Suprapubic skin (tissue), 4 donors: ENCODE measurements at regions not wholly inside any gene's neighbourhood (a gene's known extent, or its start where the extent isn't known, plus 50 kb on each side); places are given as distances from the start of the nearest gene placed in this dataset.
"Not testable (repeated sequence)": the region's sequence is repeated elsewhere in the genome, so short reads cannot be mapped to it uniquely, and the experiment has no call there.

Source experiments
- DNase-seq, 2 donors: peaks; one replicate each; pipeline ENCODE4 v3.0.0-alpha.2; 2019; ENCODE audit warnings: low spot score in 2 of 2
- H3K27ac ChIP-seq: fragments of 200-600 bp; sonication (generic); one replicate; pipeline ENCODE4 v1.5.1; 2019
- H3K27me3 ChIP-seq: fragments of 200-600 bp; sonication (generic); one replicate; pipeline ENCODE4 v1.5.1; 2019
- H3K36me3 ChIP-seq: fragments of 200-600 bp; sonication (generic); one replicate; pipeline ENCODE4 v1.5.1; 2019
- H3K4me1 ChIP-seq: fragments of 200-600 bp; sonication (generic); one replicate; pipeline ENCODE4 v1.5.1; 2019
- H3K4me3 ChIP-seq: fragments of 200-600 bp; sonication (generic); one replicate; pipeline ENCODE4 v1.5.1; 2019; ENCODE audit warnings: mild to moderate bottlenecking
- H3K9me3 ChIP-seq: fragments of 200-600 bp; sonication (generic); one replicate; pipeline ENCODE4 v1.5.1; 2019
- EP300 ChIP-seq: sonication (generic); formaldehyde crosslinking; IDR thresholded peaks from one replicate; pipeline ENCODE4 v1.6.1; 2017; ENCODE audit warnings: antibody characterized with exemption
- POLR2A ChIP-seq, 2 donors: fragments of 450-650 bp; IDR thresholded peaks; one replicate each; pipeline ENCODE4 v1.6.1; 2017; ENCODE audit warnings: antibody characterized with exemption in 2 of 2, mild to moderate bottlenecking in 2 of 2, moderate library complexity in 2 of 2
- POLR2AphosphoS5 ChIP-seq, 3 donors: sonication (generic); formaldehyde crosslinking; IDR thresholded peaks; one replicate each; pipeline ENCODE4 v1.6.1; 2017; ENCODE audit warnings: antibody characterized with exemption in 3 of 3
- WGBS: methylation state at CpG from one replicate; pipeline ENCODE4 v1.1.5; 2018; 5-methylcytosine and 5-hydroxymethylcytosine counted together
- TF ChIP-seq, protein P1 (sequence below), 2 donors: fragments of 200-600 bp in 1 of 2; fragments of 450-650 bp in 1 of 2; sonication (generic) in 1 of 2; IDR thresholded peaks; one replicate each; pipeline ENCODE4 v1.5.1; 2016 to 2019; ENCODE audit warnings: antibody characterized with exemption in 2 of 2, mild to moderate bottlenecking in 1 of 2, moderate library complexity in 1 of 2

DNA sequence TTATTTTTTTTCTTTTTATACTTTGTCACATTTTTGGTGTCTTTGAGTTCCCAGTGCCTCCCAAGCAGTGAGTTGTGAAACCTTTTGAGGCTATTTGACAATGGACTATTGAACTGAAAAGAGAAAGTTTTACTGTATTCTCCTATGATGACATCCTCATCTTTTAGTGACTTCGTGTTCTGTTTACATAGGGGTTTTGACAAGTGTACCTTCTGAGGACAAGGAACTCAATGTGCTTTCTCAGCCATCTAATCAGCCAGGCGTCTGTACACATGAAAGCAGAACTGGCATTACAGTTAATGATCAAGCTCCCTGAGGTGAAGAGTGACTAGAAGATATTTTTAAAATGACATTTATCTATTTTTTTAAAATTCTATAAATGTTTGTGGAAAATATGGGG lies 175.5 kb downstream of the ANXA1 start:
- no peak overlapping the region for H3K4me3 ChIP-seq
- no peak overlapping the region for H3K27ac ChIP-seq
- no peak for DNase-seq
- WGBS: 72% methylated on average over 2 of the region's 2 CpGs
- no peaks in the 10 kb centered on the region for H3K4me1 ChIP-seq
- TF ChIP-seq, protein P1, sequence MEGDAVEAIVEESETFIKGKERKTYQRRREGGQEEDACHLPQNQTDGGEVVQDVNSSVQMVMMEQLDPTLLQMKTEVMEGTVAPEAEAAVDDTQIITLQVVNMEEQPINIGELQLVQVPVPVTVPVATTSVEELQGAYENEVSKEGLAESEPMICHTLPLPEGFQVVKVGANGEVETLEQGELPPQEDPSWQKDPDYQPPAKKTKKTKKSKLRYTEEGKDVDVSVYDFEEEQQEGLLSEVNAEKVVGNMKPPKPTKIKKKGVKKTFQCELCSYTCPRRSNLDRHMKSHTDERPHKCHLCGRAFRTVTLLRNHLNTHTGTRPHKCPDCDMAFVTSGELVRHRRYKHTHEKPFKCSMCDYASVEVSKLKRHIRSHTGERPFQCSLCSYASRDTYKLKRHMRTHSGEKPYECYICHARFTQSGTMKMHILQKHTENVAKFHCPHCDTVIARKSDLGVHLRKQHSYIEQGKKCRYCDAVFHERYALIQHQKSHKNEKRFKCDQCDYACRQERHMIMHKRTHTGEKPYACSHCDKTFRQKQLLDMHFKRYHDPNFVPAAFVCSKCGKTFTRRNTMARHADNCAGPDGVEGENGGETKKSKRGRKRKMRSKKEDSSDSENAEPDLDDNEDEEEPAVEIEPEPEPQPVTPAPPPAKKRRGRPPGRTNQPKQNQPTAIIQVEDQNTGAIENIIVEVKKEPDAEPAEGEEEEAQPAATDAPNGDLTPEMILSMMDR (IDR thresholded peaks at IDR 0.05): no peak
- TF ChIP-seq POLR2A (IDR thresholded peaks at IDR 0.05) (no peak), EP300 (no peak), POLR2AphosphoS5 (IDR thresholded peaks at IDR 0.05) (no peak)
- no peaks in the 10 kb centered on the region for H3K27me3 ChIP-seq
- H3K9me3 ChIP-seq: no peaks in the 10 kb centered on the region
- H3K36me3 ChIP-seq: no peaks in the 10 kb centered on the region

DNA sequence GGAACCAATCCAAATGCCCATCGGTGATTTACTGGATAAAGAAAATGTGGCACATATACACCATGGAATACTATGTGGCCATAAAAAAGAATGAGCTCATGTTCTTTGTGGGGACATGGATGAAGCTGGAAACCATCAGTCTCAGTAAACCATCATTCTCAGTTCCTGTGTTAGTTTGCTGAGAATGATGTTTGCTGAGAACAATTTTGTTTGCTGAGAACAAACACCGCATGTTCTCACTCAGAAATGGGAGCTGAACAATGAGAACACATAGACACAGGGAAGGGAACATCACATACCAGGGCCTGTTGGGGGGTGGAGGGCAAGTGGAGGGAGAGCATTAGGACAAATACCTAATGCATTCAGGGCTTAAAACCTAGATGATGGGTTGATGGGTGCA lies 185.5 kb downstream of the ANXA1 start:
- not testable (repeated sequence) for H3K27me3 ChIP-seq, H3K4me1 ChIP-seq
- 98% methylated on average over 2 of the region's 2 CpGs for WGBS

DNA sequence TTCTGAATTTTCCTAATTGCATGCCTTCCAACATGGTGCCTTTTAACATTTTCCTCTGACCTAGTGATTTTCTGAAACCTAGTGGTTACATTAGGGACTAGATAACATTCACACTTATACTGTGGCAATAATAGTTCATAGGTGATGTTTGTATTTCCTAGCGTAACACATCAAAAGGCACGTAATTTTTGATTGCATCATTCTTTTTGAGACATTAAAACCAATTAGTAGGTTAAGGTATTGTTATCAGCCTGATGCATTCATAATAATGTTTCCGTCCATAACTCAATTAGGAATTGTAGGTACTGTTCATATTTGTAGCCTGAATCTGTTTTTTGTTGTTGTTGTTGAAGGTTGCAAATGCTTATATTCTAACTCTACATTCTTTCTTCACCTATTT lies 192.4 kb downstream of the ANXA1 start:
- WGBS: 91% methylated on average over 3 of the region's 3 CpGs
- no peaks in the 10 kb centered on the region for H3K36me3 ChIP-seq

More for the DNA sequence above, 185.5 kb downstream of the ANXA1 start:
- H3K36me3 ChIP-seq, H3K4me3 ChIP-seq, H3K9me3 ChIP-seq, H3K27ac ChIP-seq, DNase-seq: not testable (repeated sequence)

DNA sequence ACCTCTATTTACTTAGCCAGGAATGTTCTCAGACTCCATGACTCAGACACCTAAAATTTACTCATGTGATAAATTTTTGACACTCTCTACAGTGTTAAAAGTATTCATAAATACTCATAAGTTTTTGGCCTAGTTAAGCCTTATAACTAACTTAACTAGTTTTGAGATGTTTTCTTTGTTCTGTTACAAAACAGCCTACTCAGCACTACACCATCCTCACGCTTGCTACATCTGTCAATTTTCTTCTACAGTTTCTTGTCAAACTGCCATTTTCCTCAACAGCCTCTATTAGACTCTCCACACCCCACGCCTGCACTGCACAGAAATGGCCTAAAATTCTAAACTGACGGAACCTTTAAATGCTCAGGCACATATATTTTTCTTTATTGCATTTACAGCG lies 195.5 kb downstream of the ANXA1 start:
- 79% methylated on average over 4 of the region's 4 CpGs for WGBS
- no peak overlapping the region for H3K27ac ChIP-seq
- no peaks in the 10 kb centered on the region for H3K36me3 ChIP-seq
- TF ChIP-seq EP300 (no peak), POLR2AphosphoS5 (IDR thresholded peaks at IDR 0.05) (no peak), POLR2A (IDR thresholded peaks at IDR 0.05) (no peak)
- TF ChIP-seq, protein P1 (IDR thresholded peaks at IDR 0.05): no peak
- no peaks in the 10 kb centered on the region for H3K27me3 ChIP-seq
- H3K4me1 ChIP-seq: no peaks in the 10 kb centered on the region
- H3K4me3 ChIP-seq: no peak overlapping the region
- DNase-seq: no peak
- no peaks in the 10 kb centered on the region for H3K9me3 ChIP-seq

More for the DNA sequence above, 192.4 kb downstream of the ANXA1 start:
- no peaks in the 10 kb centered on the region for H3K4me1 ChIP-seq
- no peaks in the 10 kb centered on the region for H3K9me3 ChIP-seq
- TF ChIP-seq, protein P1 (IDR thresholded peaks at IDR 0.05): no peak
- TF ChIP-seq POLR2A (IDR thresholded peaks at IDR 0.05) (no peak), EP300 (no peak), POLR2AphosphoS5 (IDR thresholded peaks at IDR 0.05) (no peak)
- no peak for DNase-seq
- no peaks in the 10 kb centered on the region for H3K27me3 ChIP-seq
- H3K27ac ChIP-seq: no peak overlapping the region
- no peak overlapping the region for H3K4me3 ChIP-seq

DNA sequence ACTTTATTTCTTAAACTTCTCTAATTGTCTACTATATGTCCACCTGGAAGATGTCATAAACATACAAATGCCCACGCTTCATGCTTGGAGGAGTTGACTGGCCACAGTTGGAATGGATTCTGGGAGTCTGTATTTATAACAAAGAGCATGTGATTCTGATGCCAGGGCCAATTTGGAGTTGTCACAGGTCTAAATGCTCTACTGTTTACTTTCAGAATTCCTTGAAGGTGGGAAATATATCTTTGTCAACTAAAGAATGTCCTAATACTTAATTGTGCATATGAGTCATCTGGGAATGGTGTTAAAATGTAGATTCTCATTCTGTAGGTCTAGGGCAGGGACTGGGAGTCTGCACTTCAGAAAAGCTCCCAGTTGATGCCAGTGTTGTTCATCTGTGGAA lies 196.1 kb downstream of the ANXA1 start:
- TF ChIP-seq POLR2AphosphoS5 (IDR thresholded peaks at IDR 0.05): no peak
- TF ChIP-seq, protein P1 (IDR thresholded peaks at IDR 0.05): no peak
- TF ChIP-seq POLR2A (IDR thresholded peaks at IDR 0.05): no peak
- no peak for TF ChIP-seq EP300
- Histone ChIP-seq H3K4me3 (no peak overlapping the region), H3K9me3 (no peaks in the 10 kb centered on the region), H3K27ac (no peak overlapping the region), H3K4me1 (no peaks in the 10 kb centered on the region), H3K27me3 (no peaks in the 10 kb centered on the region), H3K36me3 (no peaks in the 10 kb centered on the region)
- 72% methylated on average over 1 of the region's 1 CpG for WGBS
- no peak for DNase-seq

DNA sequence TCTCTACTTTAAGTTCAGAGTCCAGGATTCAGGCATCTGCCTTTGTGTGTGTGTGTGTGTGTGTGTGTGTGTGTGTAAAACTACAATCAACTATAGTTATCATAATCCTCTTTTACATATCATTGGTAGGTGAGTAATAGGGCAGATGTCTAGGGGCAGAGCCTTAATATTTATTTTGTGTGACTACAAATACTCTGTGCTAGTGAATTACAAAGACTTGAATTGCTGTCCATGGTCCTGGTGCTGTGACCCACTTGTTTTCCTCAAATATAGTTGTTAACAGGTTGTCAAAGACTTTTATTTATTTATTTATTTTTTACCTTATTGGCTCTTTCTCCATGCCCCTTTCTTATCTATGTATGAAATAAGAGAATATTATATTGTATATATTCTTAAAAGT lies 196.8 kb downstream of the ANXA1 start:
- Histone ChIP-seq H3K36me3 (no peaks in the 10 kb centered on the region), H3K27ac (no peak overlapping the region), H3K4me3 (no peak overlapping the region), H3K27me3 (no peaks in the 10 kb centered on the region), H3K9me3 (no peaks in the 10 kb centered on the region), H3K4me1 (no peaks in the 10 kb centered on the region)
- TF ChIP-seq POLR2A (IDR thresholded peaks at IDR 0.05): no peak
- TF ChIP-seq POLR2AphosphoS5 (IDR thresholded peaks at IDR 0.05): no peak
- TF ChIP-seq, protein P1 (IDR thresholded peaks at IDR 0.05): no peak
- no peak for TF ChIP-seq EP300
- DNase-seq: no peak
